Endothelial cell of umbilical vein (primary cell): ENCODE measurements at regions not wholly inside any gene's neighbourhood (a gene's known extent, or its start where the extent isn't known, plus 50 kb on each side); places are given as distances from the start of the nearest gene placed in this dataset.

Source experiments
- BruUV-seq: library from RNA; stranded (reverse); fragments of 400-500 nt; replicated peaks from 2 replicates; lab custom pipeline; 2021; lab: Mats Ljungman, UMichigan
- CTCF ChIA-PET: fragments of 300-600, 350-600 bp; sonication (Branson Sonifier 250); formaldehyde crosslinking; loops from one replicate; lab custom pipeline; 2021; ENCODE audit warnings: antibody characterized with exemption, inconsistent platforms; lab: Charles Lee
- POLR2A ChIA-PET: fragments of 300-600, 350-600 bp; sonication (Branson Sonifier 250); formaldehyde crosslinking; loops from one replicate; lab custom pipeline; 2021; ENCODE audit warnings: antibody characterized with exemption, inconsistent platforms; lab: Charles Lee
- DNase-seq: peaks from one replicate; pipeline ENCODE4 v3.0.0-alpha.2; 2011; ENCODE audit warnings: low read depth, low spot score
- FAIRE-seq: peaks from 2 replicates; lab custom pipeline; 2011; peaks lifted over from hg19 to GRCh38; lab: Jason Lieb, UNC
- H2AFZ ChIP-seq: 2 replicates; pipeline ENCODE4 v1.6.0; 2012; ENCODE audit warnings: low read depth, low read length, control low read depth, inconsistent platforms
- H3K27ac ChIP-seq: 2 replicates; pipeline ENCODE4 v1.5.1; 2011; ENCODE audit warnings: low read depth, mild to moderate bottlenecking, control low read depth, low read length, moderate library complexity; ENCODE audit not compliant: insufficient read depth
- H3K27me3 ChIP-seq, 2 experiments: 2 replicates each; pipeline versions ENCODE4 v1.6.0 to v1.6.1; 2011; ENCODE audit warnings: low read length in 2 of 2, mixed read lengths in 1 of 2; ENCODE audit not compliant: control insufficient read depth in 2 of 2, insufficient read depth in 2 of 2
- H3K36me3 ChIP-seq, 2 experiments: 2 replicates in 1 of 2; 3 replicates in 1 of 2; pipeline ENCODE4 v1.5.1; 2011; ENCODE audit warnings: low read length in 2 of 2, mild to moderate bottlenecking in 1 of 2, moderate library complexity in 1 of 2; ENCODE audit not compliant: control insufficient read depth in 2 of 2, insufficient read depth in 2 of 2; ENCODE audit errors: extremely low read depth in 1 of 2
- H3K4me1 ChIP-seq: 3 replicates; pipeline ENCODE4 v1.5.1; 2011; ENCODE audit warnings: mild to moderate bottlenecking, low read length; ENCODE audit not compliant: control insufficient read depth, insufficient read depth; ENCODE audit errors: extremely low read depth
- H3K4me2 ChIP-seq: 2 replicates; pipeline ENCODE4 v1.6.1; 2011; ENCODE audit warnings: low read length, control low read depth, mixed read lengths; ENCODE audit not compliant: insufficient read depth
- H3K4me3 ChIP-seq, 3 experiments: fragments of 200-600 bp in 1 of 3; sonication (generic), shearing (Covaris generic) in 1 of 3; replicated peaks in 1 of 3; 2 replicates each; pipeline ENCODE4 v1.5.1; 2011 to 2016; ENCODE audit warnings: control low read depth in 3 of 3, low read length in 3 of 3, mild to moderate bottlenecking in 2 of 3, inconsistent platforms in 1 of 3, low read depth in 1 of 3, moderate library complexity in 1 of 3; ENCODE audit not compliant: insufficient read depth in 1 of 3
- H3K79me2 ChIP-seq: 2 replicates; pipeline ENCODE4 v1.6.0; 2012; ENCODE audit warnings: low read length, inconsistent platforms; ENCODE audit not compliant: control insufficient read depth, insufficient read depth
- H3K9ac ChIP-seq: replicated peaks from 2 replicates; pipeline ENCODE3; 2011; ENCODE audit warnings: low read length, control low read depth; ENCODE audit not compliant: insufficient read depth; ENCODE audit errors: extremely low read depth
- H3K9me1 ChIP-seq: replicated peaks from 3 replicates; pipeline ENCODE4 v1.6.0; 2011; ENCODE audit warnings: mild to moderate bottlenecking, low read length; ENCODE audit not compliant: control insufficient read depth, insufficient read depth; ENCODE audit errors: extremely low read depth
- H3K9me3 ChIP-seq: replicated peaks from 2 replicates; pipeline ENCODE4 v1.5.1; 2012; ENCODE audit warnings: low read length, inconsistent platforms; ENCODE audit not compliant: control insufficient read depth, insufficient read depth
- H4K20me1 ChIP-seq: replicated peaks from 2 replicates; pipeline ENCODE3; 2011; ENCODE audit warnings: mild to moderate bottlenecking, low read length; ENCODE audit not compliant: control insufficient read depth, insufficient read depth; ENCODE audit errors: extremely low read depth
- EZH2 ChIP-seq: IDR thresholded peaks from 2 replicates; pipeline ENCODE4 v1.6.1; 2012; ENCODE audit warnings: borderline replicate concordance, low read depth, mild to moderate bottlenecking, moderate library complexity, low read length, inconsistent platforms; ENCODE audit not compliant: severe bottlenecking
- JUN ChIP-seq: IDR thresholded peaks from 2 replicates; pipeline ENCODE4 v1.6.1; 2011; ENCODE audit warnings: borderline replicate concordance, low read depth; ENCODE audit not compliant: insufficient read length, insufficient read depth
- MYC ChIP-seq: IDR thresholded peaks from one replicate; pipeline ENCODE4 v1.6.1; 2011; ENCODE audit warnings: mild to moderate bottlenecking, low read depth, low read length
- POLR2A ChIP-seq: IDR thresholded peaks from 2 replicates; pipeline ENCODE4 v1.6.1; 2012; ENCODE audit warnings: low read depth, mild to moderate bottlenecking, control low read depth, low read length
- POLR2AphosphoS5 ChIP-seq: IDR thresholded peaks from 2 replicates; pipeline ENCODE4 v1.6.1; 2012; ENCODE audit warnings: low read depth, mild to moderate bottlenecking, control low read depth, low read length, moderate library complexity; ENCODE audit not compliant: insufficient read depth
- dilution Hi-C: fragments of 300-500 bp; cut with MboI; formaldehyde crosslinking; loops from one replicate; pipeline ENCODE4 v1.15.0; 2019; ENCODE audit warnings: low sequenced_read_pairs; ENCODE audit not compliant: extremely low pct_ligation_motif_present
- intact Hi-C: fragments of 100-400 bp; cut with micrococcal nuclease; formaldehyde crosslinking; loops from one replicate; pipeline ENCODE4 v1.10.0; 2022
- TF ChIP-seq, protein P1 (sequence below), 2 donors: IDR thresholded peaks; 1 replicate in 1 of 2; 2 replicates in 1 of 2; pipeline ENCODE4 v1.5.1; 2011; ENCODE audit warnings: low read length in 2 of 2, mild to moderate bottlenecking in 2 of 2, moderate library complexity in 2 of 2, control low read depth in 1 of 2, inconsistent platforms in 1 of 2, low read depth in 1 of 2; ENCODE audit not compliant: insufficient read depth in 1 of 2; ENCODE audit errors: extremely low read depth in 1 of 2
- TF ChIP-seq, protein P2 (sequence below): IDR thresholded peaks from 2 replicates; pipeline ENCODE4 v1.6.1; 2011; ENCODE audit not compliant: insufficient read depth, insufficient read length

DNA sequence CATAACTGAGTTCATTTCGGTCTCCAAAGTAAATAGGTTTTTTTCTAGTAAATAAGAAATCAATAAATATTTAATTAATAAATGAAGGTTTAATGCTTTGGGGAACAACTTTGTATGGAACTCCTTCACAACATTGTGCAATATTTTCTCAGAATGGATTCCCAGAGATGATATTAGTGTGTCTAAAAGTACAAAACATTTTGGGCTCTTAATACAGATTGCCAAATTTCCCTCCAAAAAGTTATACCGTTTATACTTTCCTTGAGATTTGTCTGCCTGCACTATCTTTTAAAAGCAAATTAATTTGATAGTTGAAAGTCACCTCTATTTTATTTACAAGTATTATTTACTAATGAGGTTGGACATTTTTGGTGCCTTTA, 151.8 kb downstream of the FAM161A start:
- no peaks in the 10 kb centered on the region for H3K9me3 ChIP-seq
- H3K79me2 ChIP-seq, result no peaks in the 10 kb centered on the region
- DNase-seq (no peak), FAIRE-seq (no peak)
- dilution Hi-C loops (no loop called here), intact Hi-C loops (no loop called here)
- CTCF ChIA-PET, result interaction anchor here (0.6 to 1.6 kb wide), 5 partner anchors 11 to 48 kb away, joined by 3 to 4 read pairs (median 3); no protein-coding TSS in a partner anchor
- H2AFZ ChIP-seq, result no peak overlapping the region
- BruUV-seq, result no TSS peak
- no peak overlapping the region for H3K4me3 ChIP-seq
- H3K27me3 ChIP-seq, result peaks cover 0 to 5% of the 10 kb centered on the region in 2 experiments
- H4K20me1 ChIP-seq, result no peaks in the 10 kb centered on the region
- H3K9ac ChIP-seq, result no peak overlapping the region
- no peaks in the 10 kb centered on the region for H3K4me1 ChIP-seq
- H3K4me2 ChIP-seq, result no peak overlapping the region
- POLR2A ChIA-PET, result no interaction called here
- no peak for TF ChIP-seq EZH2
- TF ChIP-seq POLR2AphosphoS5, result no peak
- TF ChIP-seq, protein P1, sequence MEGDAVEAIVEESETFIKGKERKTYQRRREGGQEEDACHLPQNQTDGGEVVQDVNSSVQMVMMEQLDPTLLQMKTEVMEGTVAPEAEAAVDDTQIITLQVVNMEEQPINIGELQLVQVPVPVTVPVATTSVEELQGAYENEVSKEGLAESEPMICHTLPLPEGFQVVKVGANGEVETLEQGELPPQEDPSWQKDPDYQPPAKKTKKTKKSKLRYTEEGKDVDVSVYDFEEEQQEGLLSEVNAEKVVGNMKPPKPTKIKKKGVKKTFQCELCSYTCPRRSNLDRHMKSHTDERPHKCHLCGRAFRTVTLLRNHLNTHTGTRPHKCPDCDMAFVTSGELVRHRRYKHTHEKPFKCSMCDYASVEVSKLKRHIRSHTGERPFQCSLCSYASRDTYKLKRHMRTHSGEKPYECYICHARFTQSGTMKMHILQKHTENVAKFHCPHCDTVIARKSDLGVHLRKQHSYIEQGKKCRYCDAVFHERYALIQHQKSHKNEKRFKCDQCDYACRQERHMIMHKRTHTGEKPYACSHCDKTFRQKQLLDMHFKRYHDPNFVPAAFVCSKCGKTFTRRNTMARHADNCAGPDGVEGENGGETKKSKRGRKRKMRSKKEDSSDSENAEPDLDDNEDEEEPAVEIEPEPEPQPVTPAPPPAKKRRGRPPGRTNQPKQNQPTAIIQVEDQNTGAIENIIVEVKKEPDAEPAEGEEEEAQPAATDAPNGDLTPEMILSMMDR (IDR thresholded peaks at IDR 0.05; ENCODE audit: extremely low read depth in 1 of 2, insufficient read depth in 1 of 2, low read depth in 1 of 2, low read length in 2 of 2), result no peak
- TF ChIP-seq MYC, result no peak
- no peak for TF ChIP-seq JUN
- TF ChIP-seq POLR2A, result no peak
- TF ChIP-seq, protein P2, sequence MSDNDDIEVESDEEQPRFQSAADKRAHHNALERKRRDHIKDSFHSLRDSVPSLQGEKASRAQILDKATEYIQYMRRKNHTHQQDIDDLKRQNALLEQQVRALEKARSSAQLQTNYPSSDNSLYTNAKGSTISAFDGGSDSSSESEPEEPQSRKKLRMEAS, result no peak
- H3K36me3 ChIP-seq, result no peaks in the 10 kb centered on the region
- no peak overlapping the region for H3K27ac ChIP-seq
- no peaks in the 10 kb centered on the region for H3K9me1 ChIP-seq
